ENCODE measurements at regions not wholly inside any gene's neighbourhood (a gene's known extent, or its start where the extent isn't known, plus 50 kb on each side); places are given as distances from the start of the nearest gene placed in this dataset.

GRCh38 chrX:4800756-4801155, 1087.3 kb upstream of the PRKX start:
- no peak for DNase-seq (ENCODE audit: low spot score)
- peaks cover 15% of the 10 kb centered on the region; the same call in 2 of the 3 replicates for H3K4me1 Mint-ChIP-seq

More at GRCh38 chrX:4800756-4801155, 1087.3 kb upstream of the PRKX start:
- Histone ChIP-seq H3K9me2 (ENCODE audit: insufficient read depth) (no peaks in the 10 kb centered on the region), H3F3A (replicated peaks; ENCODE audit: low read depth) (no peaks in the 10 kb centered on the region), H4K20me1 (replicated peaks; ENCODE audit: insufficient read depth) (no peaks in the 10 kb centered on the region), H2AFZ (no peak overlapping the region), H3K4me3 (no peak overlapping the region), H3K27ac (ENCODE audit: low read depth) (no peak overlapping the region), H3K79me2 (replicated peaks; ENCODE audit: insufficient read depth) (no peaks in the 10 kb centered on the region), H3K36me3 (ENCODE audit: insufficient read depth) (no peaks in the 10 kb centered on the region), H3K27me3 (ENCODE audit: insufficient read depth) (no peaks in the 10 kb centered on the region), H3K4me1 (ENCODE audit: insufficient read depth) (peaks cover 19% of the 10 kb centered on the region), H3K4me2 (no peak overlapping the region)
- H3K9me3 Mint-ChIP-seq: peaks cover 11% of the 10 kb centered on the region; the same call in 2 of the 3 replicates
- TF ChIP-seq POLR2AphosphoS5 (IDR thresholded peaks at IDR 0.05; ENCODE audit: low read depth) (no peak), ZNF331 (CRISPR knock-in tag; IDR thresholded peaks at IDR 0.05; ENCODE audit: low read depth) (no peak), REST (IDR thresholded peaks at IDR 0.05; ENCODE audit: unreplicated experiment) (no peak), NANOG (IDR thresholded peaks at IDR 0.05; ENCODE audit: borderline replicate concordance) (no peak), EZH2phosphoT487 (IDR thresholded peaks at IDR 0.05; ENCODE audit: unreplicated experiment) (no peak), ZNF462 (CRISPR knock-in tag; IDR thresholded peaks at IDR 0.05) (no peak), ZNF114 (CRISPR knock-in tag; IDR thresholded peaks at IDR 0.05) (no peak), JUNB (IDR thresholded peaks at IDR 0.05; ENCODE audit: unreplicated experiment) (no peak), ETS1 (IDR thresholded peaks at IDR 0.05) (no peak), CTCF (conservative IDR thresholded peaks at IDR 0.05; ENCODE audit: low read depth in 2 of 2) (no peak), STAT1 (IDR thresholded peaks at IDR 0.05; ENCODE audit: unreplicated experiment) (no peak), CREB1 (CRISPR knock-in tag; IDR thresholded peaks at IDR 0.05; ENCODE audit: low read depth) (no peak), EZH2 (IDR thresholded peaks at IDR 0.05; ENCODE audit: low read depth, unreplicated experiment) (no peak)
- no peak overlapping the region for H3K4me3 Mint-ChIP-seq
- H3K27ac Mint-ChIP-seq: no peak overlapping the region
- H3K36me3 Mint-ChIP-seq (ENCODE audit: low read depth): peaks cover 11% of the 10 kb centered on the region; the same call in 2 of the 3 replicates
- H3K27me3 Mint-ChIP-seq (ENCODE audit: insufficient read depth, low read depth, poor library complexity): peaks cover 3% of the 10 kb centered on the region
- no peak for ATAC-seq
